GM18907 (cell line): ENCODE measurements at regions not wholly inside any gene's neighbourhood (a gene's known extent, or its start where the extent isn't known, plus 50 kb on each side); places are given as distances from the start of the nearest gene placed in this dataset.

Source experiments
- ATAC-seq: cut with Tn5 transposase; IDR thresholded peaks from one replicate; pipeline ENCODE4 v1.9.1; 2021; ENCODE audit warnings: mild to moderate bottlenecking, moderate library complexity; ENCODE audit not compliant: unreplicated experiment

DNA sequence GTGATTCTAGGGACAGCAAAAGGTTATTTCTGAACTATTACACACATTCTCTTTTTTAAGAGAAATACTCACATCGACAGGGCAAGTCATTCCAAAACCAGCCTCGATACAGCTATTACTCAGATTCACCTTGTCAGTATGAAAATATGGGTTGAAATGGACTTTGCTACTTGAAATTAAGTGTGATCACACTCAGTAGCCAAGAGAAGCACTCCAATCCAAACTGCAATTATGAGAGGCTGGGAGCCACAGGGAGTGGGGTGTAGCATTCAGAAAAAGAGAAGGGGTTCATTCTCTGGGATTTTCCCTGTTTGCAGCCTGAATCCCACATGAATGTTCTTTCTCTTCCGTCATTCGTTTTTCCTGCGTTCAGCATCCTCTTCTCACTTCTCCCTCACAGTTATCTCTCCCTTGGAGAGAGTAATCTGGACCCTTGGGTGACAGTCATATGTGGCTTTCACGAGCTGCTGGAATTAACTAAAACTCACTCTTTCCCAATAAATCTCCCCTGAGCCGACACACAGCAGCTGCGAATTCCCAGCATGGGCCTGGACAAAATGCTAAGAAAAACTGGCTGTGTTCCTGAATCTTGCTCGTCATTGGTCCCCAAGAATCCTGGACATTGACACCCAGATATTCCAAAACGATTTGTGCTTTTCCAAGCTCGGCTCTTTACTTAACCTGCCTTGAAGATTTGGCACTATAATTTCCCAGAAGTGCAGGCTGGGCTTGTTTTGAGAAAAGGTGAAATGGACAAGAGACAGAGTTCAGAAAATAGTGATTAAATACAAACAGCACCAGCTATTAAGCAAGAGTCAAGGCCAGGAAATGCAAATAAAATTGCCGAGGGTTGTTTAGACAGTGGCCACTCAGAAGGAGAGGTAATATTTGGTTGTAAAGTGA lies 199.5 kb upstream of the PLEKHG7 start:
- peak; percentile 69 for ATAC-seq

DNA sequence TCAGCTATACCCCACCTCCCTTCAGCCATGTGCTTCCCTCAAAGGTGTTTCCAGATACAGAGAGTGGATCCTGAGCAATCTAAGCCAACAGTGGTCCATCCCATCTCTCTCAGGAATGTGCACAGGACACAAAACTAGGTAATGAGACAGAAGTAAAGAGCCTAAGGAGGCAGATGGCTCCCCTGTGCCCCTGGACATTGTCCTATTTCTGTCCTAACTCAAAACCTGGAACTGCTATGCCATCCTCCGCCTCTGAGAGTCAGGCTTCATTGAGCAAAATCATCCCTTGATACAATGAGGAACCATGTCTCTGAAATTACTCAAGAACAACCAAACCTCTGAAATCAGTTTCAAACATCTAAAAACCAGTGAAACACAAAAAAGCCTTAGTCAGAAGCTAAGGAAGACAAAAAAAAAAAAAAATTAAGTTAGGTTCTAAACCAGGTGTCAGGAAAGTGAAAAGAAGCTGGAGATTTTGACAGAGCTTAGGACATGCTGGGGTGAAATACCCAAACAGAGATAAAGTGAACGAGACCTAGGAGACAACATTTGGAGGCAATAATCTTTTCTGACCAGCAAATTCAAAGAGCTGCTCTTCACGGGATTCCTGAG lies 200.3 kb upstream of the PLEKHG7 start:
- peak; percentile 58 for ATAC-seq

GRCh38 chr12:92496790-92497189 lies 206.0 kb upstream of the PLEKHG7 start:
- peak; percentile 75 for ATAC-seq

DNA sequence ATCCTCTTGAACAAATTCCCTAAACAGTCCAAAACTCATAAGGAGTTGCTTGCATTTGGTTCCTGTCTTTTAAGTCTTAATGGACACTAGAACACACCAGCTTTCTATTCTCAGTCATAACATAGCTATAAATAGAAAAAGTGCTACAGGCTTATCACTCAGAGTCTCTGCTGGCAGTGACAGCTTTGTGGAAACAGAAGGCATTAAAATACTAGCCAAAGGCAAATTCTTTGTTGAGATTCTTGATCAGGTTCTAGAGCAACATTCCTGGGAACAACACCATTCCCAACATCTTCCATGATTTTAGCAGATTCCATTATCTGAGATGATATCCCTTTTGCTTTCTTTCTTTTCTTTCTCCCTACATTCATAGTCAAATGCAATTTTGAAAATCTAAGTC lies 207.7 kb upstream of the PLEKHG7 start:
- no peak for ATAC-seq

DNA sequence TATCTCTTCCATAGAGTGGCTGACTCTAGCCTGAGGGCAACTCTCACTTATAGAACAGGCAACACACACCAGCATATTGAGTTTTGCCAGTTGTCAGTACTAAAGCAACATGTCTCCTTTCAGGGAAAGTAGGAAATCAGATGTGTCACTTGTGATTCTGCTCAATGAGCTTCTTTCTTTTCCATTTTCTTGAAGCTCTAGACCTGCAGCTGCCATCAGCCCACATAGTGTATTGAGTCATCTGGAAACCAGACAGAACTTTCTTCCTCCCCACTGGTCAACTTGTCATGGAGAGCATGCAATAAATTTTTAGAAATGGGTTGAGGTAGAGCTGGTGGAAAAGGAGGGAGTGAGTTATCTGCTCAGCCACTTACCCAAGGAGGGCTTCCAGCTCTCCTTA lies 209.0 kb upstream of the PLEKHG7 start:
- ATAC-seq: peak; percentile 56

GRCh38 chr12:92492995-92493394 lies 209.8 kb upstream of the PLEKHG7 start:
- ATAC-seq: no peak

GRCh38 chr12:92492291-92492690 lies 210.5 kb upstream of the PLEKHG7 start:
- no peak for ATAC-seq

DNA sequence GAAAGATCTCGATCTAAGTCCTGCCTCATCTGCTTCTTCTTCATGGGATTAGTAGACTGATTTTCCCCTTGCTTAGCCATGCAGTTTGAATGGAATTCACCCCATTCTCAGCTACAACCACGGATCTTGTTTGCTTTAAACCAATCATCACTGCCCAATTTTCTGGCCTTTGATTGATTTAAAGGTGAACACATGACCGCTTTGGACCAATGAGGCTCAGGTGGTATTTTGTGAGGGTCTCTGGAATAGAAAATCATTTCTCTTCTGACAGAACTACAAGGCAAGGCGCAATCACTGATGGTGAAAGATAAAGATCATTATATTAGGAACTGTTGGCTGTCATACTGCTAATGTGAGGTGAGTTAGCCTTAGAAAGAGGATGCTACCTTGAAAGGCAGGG lies 213.0 kb upstream of the PLEKHG7 start:
- ATAC-seq: no peak

- no peak for ATAC-seq
These were observed 214.1 kb upstream of the PLEKHG7 start for GRCh38 chr12:92488735-92489134.

- peak; percentile 7 for ATAC-seq
These were observed 215.7 kb upstream of the PLEKHG7 start for GRCh38 chr12:92487138-92487485.

- peak; percentile 52 for ATAC-seq
These were observed 216.2 kb upstream of the PLEKHG7 start for GRCh38 chr12:92486443-92487137.

DNA sequence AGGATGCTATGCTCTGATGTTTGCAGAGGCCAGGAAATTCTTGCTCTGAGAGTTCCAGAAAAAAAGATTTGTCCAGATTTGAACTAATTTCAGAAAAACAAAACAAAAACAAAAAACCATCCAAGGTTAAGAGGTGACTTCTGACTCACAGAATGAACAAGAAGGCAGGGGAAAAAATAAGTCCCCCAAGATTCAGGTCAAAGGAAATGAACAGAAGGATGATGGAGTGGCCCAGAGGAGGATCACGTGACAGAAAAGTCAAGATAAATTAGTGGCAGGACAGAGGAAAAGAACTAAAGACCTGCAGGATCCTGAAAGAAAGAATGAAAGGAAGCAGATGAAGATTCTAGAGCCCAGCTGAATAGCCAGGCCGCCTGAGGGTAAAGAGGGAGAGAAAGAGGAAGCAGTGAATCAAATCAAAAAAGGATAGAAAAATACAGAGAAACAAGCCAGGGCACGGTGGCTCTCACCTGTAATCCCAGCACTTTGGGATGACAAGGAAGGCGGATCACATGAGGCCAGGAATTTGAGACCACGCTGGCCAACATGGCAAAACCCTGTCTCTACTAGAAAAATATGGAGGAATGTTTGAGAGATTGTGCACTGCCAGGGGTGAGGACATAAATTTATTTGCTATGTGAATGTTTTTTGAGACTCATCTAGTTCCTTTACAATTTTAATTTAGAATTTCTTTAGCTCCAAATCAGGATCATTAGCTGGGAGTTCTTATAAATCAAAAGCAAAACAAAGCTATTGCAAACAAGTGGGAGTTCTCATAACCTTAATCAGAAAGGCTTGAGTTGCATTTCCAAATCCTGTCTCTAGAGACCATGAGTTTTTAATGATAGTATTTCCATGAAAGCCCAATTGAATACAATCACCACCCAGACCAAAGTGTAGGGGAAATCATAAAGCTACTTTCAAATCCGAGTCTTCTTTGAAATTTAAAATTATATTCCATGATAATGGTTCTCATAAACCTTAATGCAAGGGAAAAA lies 217.1 kb upstream of the PLEKHG7 start:
- no peak for ATAC-seq

GRCh38 chr12:92482599-92482998 lies 220.2 kb upstream of the PLEKHG7 start:
- ATAC-seq: no peak

GRCh38 chr12:92481066-92481465 lies 221.7 kb upstream of the PLEKHG7 start:
- ATAC-seq: no peak

DNA sequence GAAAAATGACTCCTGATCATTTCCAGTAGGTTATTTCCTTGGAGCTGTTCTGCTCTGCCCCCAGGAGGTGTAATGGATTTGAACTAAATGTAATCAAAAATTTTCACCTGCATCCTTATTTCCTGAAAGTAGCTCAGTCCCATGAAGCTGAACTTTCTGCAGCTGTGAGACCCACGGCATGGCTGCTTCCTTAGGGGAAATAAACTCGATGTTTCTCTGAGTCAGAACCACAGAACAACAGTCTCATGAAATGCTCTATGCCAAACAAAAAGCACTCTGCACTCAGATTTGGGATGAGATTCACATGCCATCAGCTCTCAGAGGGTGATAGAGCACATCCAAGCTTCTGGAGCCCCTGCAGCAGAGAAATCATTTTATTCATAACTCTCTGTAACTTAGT lies 224.1 kb upstream of the PLEKHG7 start:
- no peak for ATAC-seq

GRCh38 chr12:92476844-92477243 lies 225.9 kb upstream of the PLEKHG7 start:
- no peak for ATAC-seq

GRCh38 chr12:92473564-92473963 lies 229.2 kb upstream of the PLEKHG7 start:
- ATAC-seq: no peak

GRCh38 chr12:92472201-92472600 lies 230.6 kb upstream of the PLEKHG7 start:
- no peak for ATAC-seq

DNA sequence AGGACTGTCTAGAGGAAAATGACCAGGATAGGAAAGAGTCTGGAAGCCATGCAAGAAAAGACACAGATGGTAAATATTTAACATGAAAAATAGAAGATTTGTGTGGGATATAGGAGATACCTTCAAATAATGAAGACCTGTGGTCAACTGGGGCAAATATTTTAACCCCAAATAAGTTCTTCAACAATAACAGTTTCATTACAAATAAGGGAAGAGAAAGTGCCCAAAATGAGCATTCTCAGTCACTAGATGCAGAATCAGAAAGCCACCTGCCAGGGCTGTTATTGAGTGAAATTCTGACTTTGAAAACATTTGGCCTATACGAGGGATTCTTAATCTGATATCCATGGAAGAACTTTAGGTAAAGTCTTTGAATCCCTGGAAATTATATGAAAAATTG lies 231.2 kb upstream of the PLEKHG7 start:
- ATAC-seq: peak; percentile 48

GRCh38 chr12:92470608-92471021 lies 232.2 kb upstream of the PLEKHG7 start:
- ATAC-seq: peak; percentile 34

- no peak for ATAC-seq
These were observed 233.0 kb upstream of the PLEKHG7 start for GRCh38 chr12:92469837-92470236.
